ENCODE measurements at regions not wholly inside any gene's neighbourhood (a gene's known extent, or its start where the extent isn't known, plus 50 kb on each side); places are given as distances from the start of the nearest gene placed in this dataset.

DNA sequence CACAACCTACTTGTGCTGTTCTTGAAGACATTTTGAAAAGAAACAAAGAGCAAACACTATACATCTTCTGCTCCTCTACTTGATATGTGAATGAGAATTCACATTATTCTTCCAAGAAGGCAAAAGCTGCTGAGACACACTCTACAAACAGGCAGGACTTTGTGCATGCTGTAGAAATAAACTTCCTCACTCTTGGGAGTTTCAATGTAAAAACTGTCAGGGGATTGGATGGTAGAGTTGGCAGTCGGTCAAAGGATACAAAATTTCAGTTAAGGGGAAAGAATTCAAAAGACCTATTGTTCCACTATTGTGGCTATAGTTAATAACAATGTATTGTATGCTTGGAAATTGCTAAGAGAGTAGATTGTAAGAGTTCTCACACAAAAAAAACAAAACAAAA is 196.3 kb downstream of the MC4R start:
- no CpG with 5 or more reads among the region's 1 CpG for WGBS (ENCODE audit: extremely low coverage, insufficient coverage, insufficient read length)
- Histone ChIP-seq H2AFZ (ENCODE audit: insufficient read depth, low read length, poor library complexity) (no peak overlapping the region), H3K18ac (ENCODE audit: low read length) (no peak overlapping the region), H3K36me3 (ENCODE audit: control insufficient read depth in 1 of 2, insufficient read depth in 2 of 2, low read length in 2 of 2) (no peaks in the 10 kb centered on the region), H2AK5ac (ENCODE audit: low read length) (no peak overlapping the region), H3K4me3 (ENCODE audit: low read depth, low read length) (no peak overlapping the region), H2BK120ac (ENCODE audit: insufficient read depth, low read length, poor library complexity) (no peak overlapping the region), H3K27ac (ENCODE audit: low read depth, low read length) (no peak overlapping the region), H3K14ac (ENCODE audit: low read length) (no peak overlapping the region), H3K4ac (ENCODE audit: low read depth, low read length) (no peak overlapping the region), H3K9me3 (ENCODE audit: insufficient read depth, low read depth, low read length) (no peaks in the 10 kb centered on the region), H4K12ac (ENCODE audit: low read depth, low read length) (no peak overlapping the region), H2BK5ac (ENCODE audit: low read depth, low read length, poor library complexity) (no peak overlapping the region), H3K9ac (ENCODE audit: low read length) (no peak overlapping the region), H3K79me1 (ENCODE audit: low read length) (no peaks in the 10 kb centered on the region), H2BK12ac (ENCODE audit: low read length) (no peak overlapping the region), H4K91ac (ENCODE audit: low read depth, low read length) (no peak overlapping the region), H3K4me2 (ENCODE audit: low read length) (no peak overlapping the region), H3K27me3 (ENCODE audit: insufficient read depth, low read length) (no peaks in the 10 kb centered on the region), H3K79me2 (ENCODE audit: control insufficient read depth, insufficient read depth, low read length, poor library complexity) (no peaks in the 10 kb centered on the region), H3K4me1 (ENCODE audit: control insufficient read depth in 1 of 2, insufficient read depth in 2 of 2, low read length in 2 of 2) (no peaks in the 10 kb centered on the region), H4K8ac (ENCODE audit: low read depth, low read length) (no peak overlapping the region), H3K23ac (ENCODE audit: low read length) (no peak overlapping the region)
- no peak for DNase-seq

DNA sequence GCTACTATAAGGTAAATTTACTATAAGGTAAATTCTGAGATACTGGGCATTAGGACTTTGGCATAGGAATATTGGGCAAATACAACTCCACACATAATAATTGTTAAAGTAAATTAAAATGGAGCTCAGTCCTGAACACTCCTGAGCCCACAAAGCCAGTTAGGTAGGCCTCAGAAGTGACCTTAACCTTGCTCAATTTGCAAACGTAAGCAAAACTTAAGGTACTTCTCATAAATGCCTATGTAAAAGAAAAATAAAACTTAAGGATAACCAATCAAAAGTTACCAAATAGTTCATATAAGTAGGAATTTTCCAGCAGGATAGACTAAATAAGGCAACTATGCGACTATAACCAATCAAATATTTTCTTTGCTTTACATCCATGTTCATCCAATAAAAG is 197.7 kb downstream of the MC4R start:
- Histone ChIP-seq H3K14ac (ENCODE audit: low read length) (no peak overlapping the region), H3K36me3 (ENCODE audit: control insufficient read depth in 1 of 2, insufficient read depth in 2 of 2, low read length in 2 of 2) (no peaks in the 10 kb centered on the region), H2AFZ (ENCODE audit: insufficient read depth, low read length, poor library complexity) (no peak overlapping the region), H3K23ac (ENCODE audit: low read length) (no peak overlapping the region), H3K4me1 (ENCODE audit: control insufficient read depth in 1 of 2, insufficient read depth in 2 of 2, low read length in 2 of 2) (no peaks in the 10 kb centered on the region), H4K12ac (ENCODE audit: low read depth, low read length) (no peak overlapping the region), H3K9me3 (ENCODE audit: insufficient read depth, low read depth, low read length) (no peaks in the 10 kb centered on the region), H2BK12ac (ENCODE audit: low read length) (no peak overlapping the region), H2BK120ac (ENCODE audit: insufficient read depth, low read length, poor library complexity) (no peak overlapping the region), H3K27ac (ENCODE audit: low read depth, low read length) (no peak overlapping the region), H3K18ac (ENCODE audit: low read length) (no peak overlapping the region), H4K8ac (ENCODE audit: low read depth, low read length) (no peak overlapping the region), H3K4me3 (ENCODE audit: low read depth, low read length) (no peak overlapping the region), H3K4ac (ENCODE audit: low read depth, low read length) (no peak overlapping the region), H3K9ac (ENCODE audit: low read length) (no peak overlapping the region), H3K79me2 (ENCODE audit: control insufficient read depth, insufficient read depth, low read length, poor library complexity) (no peaks in the 10 kb centered on the region), H4K91ac (ENCODE audit: low read depth, low read length) (no peak overlapping the region), H2AK5ac (ENCODE audit: low read length) (no peak overlapping the region), H2BK5ac (ENCODE audit: low read depth, low read length, poor library complexity) (no peak overlapping the region), H3K79me1 (ENCODE audit: low read length) (no peaks in the 10 kb centered on the region), H3K4me2 (ENCODE audit: low read length) (no peak overlapping the region), H3K27me3 (ENCODE audit: insufficient read depth, low read length) (no peaks in the 10 kb centered on the region)
- no CpG with 5 or more reads among the region's 2 CpGs for WGBS (ENCODE audit: extremely low coverage, insufficient coverage, insufficient read length)
- DNase-seq = no peak

DNA sequence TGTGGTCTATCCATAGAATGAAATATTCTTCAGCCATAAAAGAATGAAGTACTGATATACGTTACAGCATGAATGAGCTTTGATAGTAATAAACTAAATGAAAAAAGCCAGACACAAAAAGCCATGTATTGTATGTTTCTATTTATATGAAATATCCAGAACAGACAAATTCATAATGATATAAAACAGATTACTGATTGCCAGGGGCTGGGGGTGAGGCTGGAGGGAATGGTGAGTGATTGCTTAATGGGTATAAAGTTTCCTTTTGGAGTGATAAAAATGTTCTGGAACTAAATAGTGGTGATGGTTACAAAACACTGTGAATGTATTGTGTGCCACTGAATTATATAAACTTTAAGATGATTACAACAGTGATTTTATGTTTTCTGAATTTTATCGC is 200.5 kb downstream of the MC4R start:
- Histone ChIP-seq H2AK5ac (ENCODE audit: low read length) (no peak overlapping the region), H3K36me3 (ENCODE audit: control insufficient read depth in 1 of 2, insufficient read depth in 2 of 2, low read length in 2 of 2) (no peaks in the 10 kb centered on the region), H3K18ac (ENCODE audit: low read length) (no peak overlapping the region), H3K4ac (ENCODE audit: low read depth, low read length) (no peak overlapping the region), H3K4me3 (ENCODE audit: low read depth, low read length) (no peak overlapping the region), H3K27ac (ENCODE audit: low read depth, low read length) (no peak overlapping the region), H3K9ac (ENCODE audit: low read length) (no peak overlapping the region), H4K12ac (ENCODE audit: low read depth, low read length) (no peak overlapping the region), H3K27me3 (ENCODE audit: insufficient read depth, low read length) (no peaks in the 10 kb centered on the region), H4K91ac (ENCODE audit: low read depth, low read length) (no peak overlapping the region), H3K9me3 (ENCODE audit: insufficient read depth, low read depth, low read length) (no peaks in the 10 kb centered on the region), H3K23ac (ENCODE audit: low read length) (no peak overlapping the region), H3K79me2 (ENCODE audit: control insufficient read depth, insufficient read depth, low read length, poor library complexity) (no peaks in the 10 kb centered on the region), H2BK120ac (ENCODE audit: insufficient read depth, low read length, poor library complexity) (no peak overlapping the region), H3K79me1 (ENCODE audit: low read length) (no peaks in the 10 kb centered on the region), H3K4me2 (ENCODE audit: low read length) (no peak overlapping the region), H3K4me1 (ENCODE audit: control insufficient read depth in 1 of 2, insufficient read depth in 2 of 2, low read length in 2 of 2) (no peaks in the 10 kb centered on the region), H2BK5ac (ENCODE audit: low read depth, low read length, poor library complexity) (no peak overlapping the region), H2AFZ (ENCODE audit: insufficient read depth, low read length, poor library complexity) (no peak overlapping the region), H4K8ac (ENCODE audit: low read depth, low read length) (no peak overlapping the region), H2BK12ac (ENCODE audit: low read length) (no peak overlapping the region), H3K14ac (ENCODE audit: low read length) (no peak overlapping the region)
- DNase-seq = no peak
- WGBS (ENCODE audit: extremely low coverage, insufficient coverage, insufficient read length) = no CpG with 5 or more reads among the region's 2 CpGs

DNA sequence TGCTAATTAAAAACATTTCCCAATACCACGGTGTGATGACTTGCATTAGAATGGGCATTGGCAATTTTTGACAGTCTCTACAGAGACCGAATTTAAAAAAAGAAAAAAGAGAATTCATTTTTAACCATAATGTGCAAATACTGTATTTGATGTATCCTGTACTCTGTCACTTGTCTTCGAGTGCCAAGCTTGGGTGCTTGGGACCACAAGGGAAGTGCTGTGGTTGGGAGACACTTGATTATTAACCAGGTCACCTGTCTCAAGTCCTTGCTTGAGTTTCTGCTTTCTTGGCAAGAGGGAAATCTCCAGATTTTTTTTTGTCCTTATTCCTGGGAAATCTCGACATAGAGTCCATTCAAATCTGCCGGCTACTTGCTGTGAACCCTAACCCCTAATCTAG is 209.0 kb downstream of the MC4R start:
- H2AFZ ChIP-seq (ENCODE audit: insufficient read depth, low read length, poor library complexity) = no peak overlapping the region
- no peak overlapping the region for H2BK120ac ChIP-seq (ENCODE audit: insufficient read depth, low read length, poor library complexity)
- H3K9ac ChIP-seq (ENCODE audit: low read length) = no peak overlapping the region
- no peak overlapping the region for H3K18ac ChIP-seq (ENCODE audit: low read length)
- no peaks in the 10 kb centered on the region for H3K27me3 ChIP-seq (ENCODE audit: insufficient read depth, low read length)
- H4K8ac ChIP-seq (ENCODE audit: low read depth, low read length) = no peak overlapping the region
- H2BK5ac ChIP-seq (ENCODE audit: low read depth, low read length, poor library complexity) = no peak overlapping the region
- H3K23ac ChIP-seq (ENCODE audit: low read length) = no peak overlapping the region
- H3K79me1 ChIP-seq (ENCODE audit: low read length) = no peaks in the 10 kb centered on the region
- no peak overlapping the region for H3K4ac ChIP-seq (ENCODE audit: low read depth, low read length)
- DNase-seq = no peak
- no peak overlapping the region for H3K14ac ChIP-seq (ENCODE audit: low read length)
- no peaks in the 10 kb centered on the region for H3K4me1 ChIP-seq (ENCODE audit: control insufficient read depth in 1 of 2, insufficient read depth in 2 of 2, low read length in 2 of 2)
- no peak overlapping the region for H3K27ac ChIP-seq (ENCODE audit: low read depth, low read length)
- no peaks in the 10 kb centered on the region for H3K9me3 ChIP-seq (ENCODE audit: insufficient read depth, low read depth, low read length)
- H2AK5ac ChIP-seq (ENCODE audit: low read length) = no peak overlapping the region
- no peaks in the 10 kb centered on the region for H3K79me2 ChIP-seq (ENCODE audit: control insufficient read depth, insufficient read depth, low read length, poor library complexity)
- no CpG with 5 or more reads among the region's 5 CpGs for WGBS (ENCODE audit: extremely low coverage, insufficient coverage, insufficient read length)
- H3K4me2 ChIP-seq (ENCODE audit: low read length) = no peak overlapping the region
- H4K12ac ChIP-seq (ENCODE audit: low read depth, low read length) = no peak overlapping the region
- no peak overlapping the region for H3K4me3 ChIP-seq (ENCODE audit: low read depth, low read length)
- no peak overlapping the region for H2BK12ac ChIP-seq (ENCODE audit: low read length)
- H4K91ac ChIP-seq (ENCODE audit: low read depth, low read length) = no peak overlapping the region
- no peaks in the 10 kb centered on the region for H3K36me3 ChIP-seq (ENCODE audit: control insufficient read depth in 1 of 2, insufficient read depth in 2 of 2, low read length in 2 of 2)

DNA sequence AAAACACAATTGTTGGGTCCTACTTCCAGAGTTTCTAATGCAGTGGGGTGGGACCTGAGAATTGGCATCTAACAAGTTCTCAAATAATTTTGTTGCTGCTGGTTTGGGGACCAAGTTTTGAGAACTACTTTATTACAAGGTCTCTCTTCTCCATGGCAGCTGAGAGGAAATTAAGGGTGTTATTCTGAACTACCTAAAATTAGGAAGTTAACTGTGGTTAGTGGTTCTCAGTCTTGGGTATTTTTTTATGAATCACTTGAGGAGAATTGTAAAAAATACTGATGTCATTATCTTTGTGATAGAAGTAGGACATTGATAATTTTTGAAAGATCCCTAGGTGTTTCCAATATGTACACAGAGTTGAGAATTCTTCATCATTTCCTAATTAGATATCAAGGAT is 210.2 kb downstream of the MC4R start:
- Histone ChIP-seq H4K12ac (ENCODE audit: low read depth, low read length) (no peak overlapping the region), H2AK5ac (ENCODE audit: low read length) (no peak overlapping the region), H2BK5ac (ENCODE audit: low read depth, low read length, poor library complexity) (no peak overlapping the region), H3K79me1 (ENCODE audit: low read length) (no peaks in the 10 kb centered on the region), H2AFZ (ENCODE audit: insufficient read depth, low read length, poor library complexity) (no peak overlapping the region), H3K18ac (ENCODE audit: low read length) (no peak overlapping the region), H3K4me2 (ENCODE audit: low read length) (no peak overlapping the region), H3K79me2 (ENCODE audit: control insufficient read depth, insufficient read depth, low read length, poor library complexity) (no peaks in the 10 kb centered on the region), H4K91ac (ENCODE audit: low read depth, low read length) (no peak overlapping the region), H3K4ac (ENCODE audit: low read depth, low read length) (no peak overlapping the region), H3K27me3 (ENCODE audit: insufficient read depth, low read length) (no peaks in the 10 kb centered on the region), H3K14ac (ENCODE audit: low read length) (no peak overlapping the region), H2BK120ac (ENCODE audit: insufficient read depth, low read length, poor library complexity) (no peak overlapping the region), H3K23ac (ENCODE audit: low read length) (no peak overlapping the region), H3K27ac (ENCODE audit: low read depth, low read length) (no peak overlapping the region), H2BK12ac (ENCODE audit: low read length) (no peak overlapping the region), H4K8ac (ENCODE audit: low read depth, low read length) (no peak overlapping the region), H3K4me1 (ENCODE audit: control insufficient read depth in 1 of 2, insufficient read depth in 2 of 2, low read length in 2 of 2) (no peaks in the 10 kb centered on the region), H3K4me3 (ENCODE audit: low read depth, low read length) (no peak overlapping the region), H3K9me3 (ENCODE audit: insufficient read depth, low read depth, low read length) (no peaks in the 10 kb centered on the region), H3K36me3 (ENCODE audit: control insufficient read depth in 1 of 2, insufficient read depth in 2 of 2, low read length in 2 of 2) (no peaks in the 10 kb centered on the region), H3K9ac (ENCODE audit: low read length) (no peak overlapping the region)
- DNase-seq = no peak

Data from trophoblast cell (in vitro differentiated cells and primary cell).